ENCODE measurements at regions not wholly inside any gene's neighbourhood (a gene's known extent, or its start where the extent isn't known, plus 50 kb on each side); places are given as distances from the start of the nearest gene placed in this dataset.

- peak; percentile 98 for TF ChIP-seq ZBTB40 (IDR thresholded peaks at IDR 0.05)
- no peak for TF ChIP-seq ZBTB40 (CRISPR knock-in tag; IDR thresholded peaks at IDR 0.05)
- TF ChIP-seq JUND (IDR thresholded peaks at IDR 0.05; ENCODE audit: borderline replicate concordance, low read depth, low read length), result no peak
- peak; percentile 31; the same call in 2 of the 3 replicates for TF ChIP-seq JUND (tag; IDR thresholded peaks at IDR 0.05; ENCODE audit: borderline replicate concordance, low read depth, low read length)
- TF ChIP-seq, protein P1, sequence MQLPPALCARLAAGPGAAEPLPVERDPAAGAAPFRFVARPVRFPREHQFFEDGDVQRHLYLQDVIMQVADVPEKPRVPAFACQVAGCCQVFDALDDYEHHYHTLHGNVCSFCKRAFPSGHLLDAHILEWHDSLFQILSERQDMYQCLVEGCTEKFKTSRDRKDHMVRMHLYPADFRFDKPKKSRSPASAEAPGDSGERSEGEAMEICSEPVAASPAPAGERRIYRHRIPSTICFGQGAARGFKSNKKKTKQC (CRISPR knock-in tag; IDR thresholded peaks at IDR 0.05), result 0 out of 2 replicates have a peak, but pooled peaks have one; percentile 58
- no peak for TF ChIP-seq KLF6 (CRISPR knock-in tag; IDR thresholded peaks at IDR 0.05; ENCODE audit: borderline replicate concordance)
- no peak for TF ChIP-seq TAL1 (IDR thresholded peaks at IDR 0.05)
- peak; percentile 23; the same call in 1 of the 2 replicates for TF ChIP-seq MYBL2 (IDR thresholded peaks at IDR 0.05; ENCODE audit: low read depth)
- TF ChIP-seq MYBL2 (CRISPR knock-in tag; IDR thresholded peaks at IDR 0.05; ENCODE audit: borderline replicate concordance), result no peak
- TF ChIP-seq CXXC5 (CRISPR knock-in tag; IDR thresholded peaks at IDR 0.05), result peak; percentile 42; the same call in 1 of the 2 replicates
- TF ChIP-seq, protein P2, sequence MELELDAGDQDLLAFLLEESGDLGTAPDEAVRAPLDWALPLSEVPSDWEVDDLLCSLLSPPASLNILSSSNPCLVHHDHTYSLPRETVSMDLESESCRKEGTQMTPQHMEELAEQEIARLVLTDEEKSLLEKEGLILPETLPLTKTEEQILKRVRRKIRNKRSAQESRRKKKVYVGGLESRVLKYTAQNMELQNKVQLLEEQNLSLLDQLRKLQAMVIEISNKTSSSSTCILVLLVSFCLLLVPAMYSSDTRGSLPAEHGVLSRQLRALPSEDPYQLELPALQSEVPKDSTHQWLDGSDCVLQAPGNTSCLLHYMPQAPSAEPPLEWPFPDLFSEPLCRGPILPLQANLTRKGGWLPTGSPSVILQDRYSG (tag; conservative IDR thresholded peaks at IDR 0.05; ENCODE audit: low read depth), result peak; percentile 91
- TF ChIP-seq PHF20 (IDR thresholded peaks at IDR 0.05; ENCODE audit: partially characterized antibody), result no peak
- no peak for TF ChIP-seq CBX2 (IDR thresholded peaks at IDR 0.05; ENCODE audit: insufficient read depth, low read length, poor library complexity, severe bottlenecking)
Observed at GRCh38 chr12:131242741-131243496, 289.2 kb downstream of the ADGRD1 start (continued).
